IPS DF 6.9 (cell line): ENCODE measurements at regions not wholly inside any gene's neighbourhood (a gene's known extent, or its start where the extent isn't known, plus 50 kb on each side); places are given as distances from the start of the nearest gene placed in this dataset.

Source experiments
- DNase-seq: peaks from one replicate; pipeline ENCODE4 v3.0.0-alpha.2; 2013; ENCODE audit warnings: low read depth, low spot score
- H3K27ac ChIP-seq: one replicate; pipeline ENCODE4 v1.5.1; 2013; ENCODE audit warnings: low read length, control low read depth
- H3K27me3 ChIP-seq: 2 replicates; pipeline ENCODE4 v1.6.1; 2013; ENCODE audit warnings: mild to moderate bottlenecking, low read length; ENCODE audit not compliant: control insufficient read depth, insufficient read depth
- H3K36me3 ChIP-seq: 2 replicates; pipeline ENCODE4 v1.6.1; 2013; ENCODE audit warnings: low read length; ENCODE audit not compliant: control insufficient read depth, insufficient read depth
- H3K4me1 ChIP-seq: 2 replicates; pipeline ENCODE4 v1.6.1; 2013; ENCODE audit warnings: low read length; ENCODE audit not compliant: control insufficient read depth, insufficient read depth
- H3K4me3 ChIP-seq: 2 replicates; pipeline ENCODE4 v1.5.1; 2013; ENCODE audit warnings: mild to moderate bottlenecking, low read length
- H3K9me3 ChIP-seq: 2 replicates; pipeline ENCODE4 v1.6.1; 2013; ENCODE audit warnings: low read length, inconsistent platforms; ENCODE audit not compliant: control insufficient read depth, insufficient read depth
- WGBS: extraction: QIAGEN DNeasy Blood & Tissue Kit; methylation state at CpG from one replicate; pipeline ENCODE4 v1.1.7; 2013; ENCODE audit warnings: mixed read lengths, missing lambda C conversion rate; ENCODE audit not compliant: insufficient read length, insufficient coverage; 5-methylcytosine and 5-hydroxymethylcytosine counted together

DNA sequence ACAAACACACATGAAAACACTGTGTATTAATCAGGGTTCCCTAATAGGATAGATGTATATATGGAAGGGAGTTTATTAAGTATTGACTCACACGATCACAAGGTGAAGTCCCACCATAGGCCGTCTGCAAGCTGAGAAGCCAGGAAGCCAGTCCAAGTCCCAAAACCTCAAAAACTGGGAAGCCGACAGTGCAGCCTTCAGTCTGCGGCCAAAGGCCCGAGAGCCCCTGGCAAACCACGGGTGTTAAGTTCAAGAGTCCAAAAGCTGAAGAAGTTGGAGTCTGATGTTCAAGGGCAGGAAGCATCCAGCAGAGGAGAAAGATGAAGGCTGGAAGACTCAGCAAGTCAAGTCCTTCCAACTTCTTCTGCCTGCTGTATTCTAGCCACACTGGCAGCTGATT lies 1085.0 kb upstream of the TMEM132C start:
- peaks cover 3% of the 10 kb centered on the region for H3K9me3 ChIP-seq
- no peak for DNase-seq
- H3K27me3 ChIP-seq: no peaks in the 10 kb centered on the region
- H3K36me3 ChIP-seq: no peaks in the 10 kb centered on the region
- no peaks in the 10 kb centered on the region for H3K4me1 ChIP-seq
- no peak overlapping the region for H3K27ac ChIP-seq
- H3K4me3 ChIP-seq: no peak overlapping the region
- no CpG with 5 or more reads among the region's 6 CpGs for WGBS

DNA sequence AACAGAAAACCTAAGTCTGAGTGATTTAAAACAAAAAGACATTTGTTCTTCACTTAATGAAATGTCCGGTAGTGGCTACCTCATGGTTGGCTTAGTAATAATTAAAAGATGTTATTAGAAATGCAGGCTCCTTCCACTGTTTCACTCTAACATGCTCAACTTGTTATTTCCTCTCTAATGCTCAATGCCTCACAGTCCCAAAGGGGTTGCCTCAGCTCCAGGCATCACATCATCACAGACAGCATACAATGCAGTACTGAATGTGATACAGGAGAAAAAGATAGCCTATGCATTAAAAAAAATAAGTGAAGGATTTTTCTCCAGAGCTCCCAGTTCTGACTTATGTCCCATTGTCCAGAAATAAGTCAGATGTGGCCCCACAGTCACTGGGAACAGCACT lies 1077.0 kb upstream of the TMEM132C start:
- Histone ChIP-seq H3K4me3 (no peak overlapping the region), H3K4me1 (no peaks in the 10 kb centered on the region), H3K27me3 (no peaks in the 10 kb centered on the region), H3K9me3 (peaks cover 3% of the 10 kb centered on the region), H3K36me3 (no peaks in the 10 kb centered on the region), H3K27ac (no peak overlapping the region)
- no CpG with 5 or more reads among the region's 1 CpG for WGBS
- no peak for DNase-seq

DNA sequence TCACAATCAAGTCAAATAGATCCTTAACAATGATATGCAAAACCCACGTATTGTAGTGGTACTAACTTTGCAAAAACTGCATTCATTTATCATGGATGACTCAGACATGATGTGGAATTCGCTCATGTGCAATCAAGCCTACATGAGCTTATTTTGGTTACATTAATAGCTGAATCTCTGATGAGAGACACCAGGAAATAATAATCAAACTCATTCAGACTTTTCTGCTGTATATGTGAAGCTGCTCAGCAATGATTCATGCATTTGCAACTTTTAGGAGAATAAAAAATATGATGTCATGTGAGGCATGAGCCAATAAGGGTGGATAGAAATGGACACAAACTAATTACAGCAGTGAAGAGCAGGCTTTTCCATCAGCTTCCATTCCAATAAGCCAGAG lies 1075.8 kb upstream of the TMEM132C start:
- Histone ChIP-seq H3K9me3 (peaks cover 3% of the 10 kb centered on the region), H3K4me1 (no peaks in the 10 kb centered on the region), H3K27ac (no peak overlapping the region), H3K27me3 (no peaks in the 10 kb centered on the region), H3K4me3 (no peak overlapping the region), H3K36me3 (no peaks in the 10 kb centered on the region)
- no CpG with 5 or more reads among the region's 2 CpGs for WGBS
- no peak for DNase-seq

DNA sequence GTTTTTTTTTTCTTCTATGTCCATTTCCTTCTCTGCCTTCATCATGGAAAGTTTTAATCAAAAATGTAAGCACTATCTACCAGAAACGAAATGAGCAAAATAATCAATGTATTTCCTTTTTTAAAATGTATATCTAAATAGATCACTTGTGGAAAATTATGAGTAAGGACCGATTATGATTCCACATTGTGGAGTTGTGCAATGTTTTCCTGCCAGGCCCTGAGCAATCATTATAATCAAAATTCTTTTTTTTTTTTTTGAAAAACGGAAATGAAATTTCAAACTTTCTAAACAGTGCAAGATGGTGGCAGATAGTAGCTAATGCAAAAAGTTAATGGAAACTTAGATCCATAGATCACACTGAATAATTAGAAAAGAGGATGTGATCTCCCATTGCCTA lies 1074.6 kb upstream of the TMEM132C start:
- H3K4me3 ChIP-seq: no peak overlapping the region
- peaks cover 1% of the 10 kb centered on the region; the same call in 1 of the 2 replicates for H3K9me3 ChIP-seq
- H3K36me3 ChIP-seq: no peaks in the 10 kb centered on the region
- H3K4me1 ChIP-seq: no peaks in the 10 kb centered on the region
- no peak overlapping the region for H3K27ac ChIP-seq
- H3K27me3 ChIP-seq: no peaks in the 10 kb centered on the region
- WGBS: no CpG with 5 or more reads among the region's 3 CpGs
- DNase-seq: no peak

DNA sequence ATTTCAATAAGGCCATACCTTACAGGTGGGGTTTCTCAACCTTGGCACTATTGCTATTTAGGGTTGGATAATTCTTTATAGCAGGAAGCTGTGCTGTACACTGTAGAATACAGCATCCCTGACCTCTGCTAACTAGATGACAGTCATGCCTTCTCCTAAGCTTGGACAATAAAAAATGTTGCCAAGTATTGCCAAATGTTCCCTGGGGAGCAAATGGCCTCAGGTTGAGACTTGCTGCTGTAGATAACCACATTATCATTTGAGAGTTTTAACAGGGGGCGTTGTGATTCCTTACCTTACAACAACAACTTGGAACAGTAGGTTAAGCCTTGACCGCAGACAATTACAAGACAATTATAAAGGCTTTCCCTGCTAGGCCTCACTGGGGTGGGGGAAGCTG lies 1073.6 kb upstream of the TMEM132C start:
- Histone ChIP-seq H3K27ac (no peak overlapping the region), H3K36me3 (no peaks in the 10 kb centered on the region), H3K4me3 (no peak overlapping the region), H3K27me3 (no peaks in the 10 kb centered on the region), H3K4me1 (no peaks in the 10 kb centered on the region), H3K9me3 (0 out of 2 replicates have a peak, but pooled peaks cover 1% of the 10 kb centered on the region)
- WGBS: no CpG with 5 or more reads among the region's 2 CpGs
- DNase-seq: no peak

DNA sequence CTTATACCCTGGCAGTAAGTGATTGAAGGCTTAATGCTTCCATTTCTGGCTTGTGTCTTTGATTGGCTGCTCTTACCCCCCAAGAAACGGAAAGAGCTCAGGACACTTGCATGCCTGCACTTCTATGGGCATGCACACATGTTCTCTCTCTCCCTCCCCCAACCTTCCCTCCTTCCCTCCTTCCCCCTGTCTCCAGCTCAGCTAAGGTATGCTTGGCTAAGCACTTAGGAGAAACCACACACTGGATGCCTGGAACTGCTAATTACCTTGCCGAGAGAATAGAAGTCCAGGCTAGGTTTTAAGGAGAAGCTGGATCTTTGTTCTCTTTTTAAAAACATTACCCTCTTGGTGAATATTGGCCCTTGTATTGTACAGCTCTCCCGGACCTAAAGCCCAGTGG lies 1072.8 kb upstream of the TMEM132C start:
- no peak overlapping the region for H3K27ac ChIP-seq
- no peak overlapping the region for H3K4me3 ChIP-seq
- H3K9me3 ChIP-seq: 0 out of 2 replicates have a peak, but pooled peaks cover 1% of the 10 kb centered on the region
- no CpG with 5 or more reads among the region's 3 CpGs for WGBS
- no peaks in the 10 kb centered on the region for H3K27me3 ChIP-seq
- H3K4me1 ChIP-seq: no peaks in the 10 kb centered on the region
- no peaks in the 10 kb centered on the region for H3K36me3 ChIP-seq
- no peak for DNase-seq

DNA sequence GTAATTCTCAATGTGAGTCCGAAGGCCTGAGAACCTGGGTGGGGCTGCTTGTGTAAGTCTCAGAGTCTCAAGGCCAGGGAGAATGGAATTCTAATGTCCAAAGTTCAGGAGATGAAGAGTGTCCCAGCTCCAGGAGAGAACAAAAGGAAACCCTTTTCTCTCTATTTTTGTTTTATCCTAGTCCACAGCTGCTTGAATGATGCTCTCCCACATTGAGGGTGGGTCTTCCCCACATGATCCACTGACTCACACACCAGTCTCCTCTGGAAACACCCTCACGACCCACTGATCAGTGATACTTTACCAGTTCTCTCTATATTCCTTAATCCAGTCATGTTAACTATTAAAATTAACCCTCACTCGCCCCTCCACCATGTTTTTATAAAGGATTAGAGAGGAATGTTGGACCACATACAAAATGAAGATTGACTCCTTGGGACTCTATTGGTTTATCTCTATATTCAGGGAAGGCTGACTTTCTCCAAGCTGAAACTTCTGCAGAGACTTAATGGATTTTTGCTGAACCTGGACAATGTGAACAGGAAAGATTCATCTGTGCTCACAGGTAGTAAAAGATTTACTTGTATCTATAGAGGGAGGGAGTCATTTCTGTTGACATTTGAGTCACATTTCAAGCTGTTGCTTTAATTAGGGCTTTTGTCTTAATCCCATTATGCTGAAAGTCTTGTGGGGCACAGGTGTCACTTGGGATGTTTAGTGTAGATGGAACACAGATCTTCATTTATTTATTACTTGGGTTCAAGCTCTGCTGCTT lies 1061.0 kb upstream of the TMEM132C start:
- Histone ChIP-seq H3K4me1 (no peaks in the 10 kb centered on the region), H3K27me3 (no peaks in the 10 kb centered on the region), H3K4me3 (no peak overlapping the region), H3K36me3 (no peaks in the 10 kb centered on the region), H3K27ac (no peak overlapping the region), H3K9me3 (peaks cover 1% of the 10 kb centered on the region)
- WGBS: 100% methylated on average over 1 of the region's 3 CpGs
- DNase-seq: no peak

DNA sequence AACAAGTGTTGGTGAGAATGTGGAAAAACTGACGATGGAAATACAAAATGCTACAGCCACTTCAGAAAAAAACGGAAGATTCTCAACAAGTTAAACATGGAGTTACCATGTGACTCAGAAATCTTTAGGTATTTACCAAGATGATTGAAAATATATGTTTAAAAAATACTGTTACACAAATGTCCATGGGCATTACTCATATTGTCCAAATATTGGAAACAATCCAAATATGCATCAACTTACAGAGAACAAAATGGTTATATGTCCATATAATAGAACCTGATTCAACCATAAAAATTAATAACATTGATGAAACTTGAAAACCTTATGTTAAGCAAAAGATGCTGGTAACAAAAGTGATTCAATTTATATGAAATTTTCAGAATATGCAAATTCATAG lies 1057.7 kb upstream of the TMEM132C start:
- Histone ChIP-seq H3K27me3 (no peaks in the 10 kb centered on the region), H3K4me1 (no peaks in the 10 kb centered on the region), H3K9me3 (no peaks in the 10 kb centered on the region; the same call in 1 of the 2 replicates), H3K36me3 (no peaks in the 10 kb centered on the region), H3K4me3 (no peak overlapping the region), H3K27ac (no peak overlapping the region)
- WGBS: no CpG with 5 or more reads among the region's 2 CpGs
- no peak for DNase-seq

DNA sequence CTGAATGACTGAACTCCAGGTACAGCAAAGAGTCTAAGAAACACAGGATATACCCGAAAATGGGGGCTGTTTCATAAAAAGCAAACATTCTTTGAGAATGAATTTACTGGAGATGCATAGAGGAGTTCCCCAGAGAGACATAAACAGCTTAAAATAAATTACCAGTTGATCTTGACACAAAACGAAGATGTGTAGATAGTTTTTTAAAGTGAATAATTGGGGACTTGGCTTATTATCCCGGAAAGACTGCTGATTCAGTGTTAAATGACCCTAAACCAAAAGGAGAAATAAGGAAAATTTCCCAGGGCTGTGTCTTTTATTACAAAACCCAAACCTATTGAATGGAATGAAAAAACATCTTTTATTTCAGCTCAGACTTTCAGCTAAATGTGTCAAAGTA lies 1052.8 kb upstream of the TMEM132C start:
- H3K27ac ChIP-seq: no peak overlapping the region
- no CpG with 5 or more reads among the region's 3 CpGs for WGBS
- no peak for DNase-seq
- no peaks in the 10 kb centered on the region; the same call in none of the 2 replicates for H3K9me3 ChIP-seq
- no peak overlapping the region for H3K4me3 ChIP-seq
- H3K36me3 ChIP-seq: no peaks in the 10 kb centered on the region
- no peaks in the 10 kb centered on the region for H3K27me3 ChIP-seq
- H3K4me1 ChIP-seq: no peaks in the 10 kb centered on the region

DNA sequence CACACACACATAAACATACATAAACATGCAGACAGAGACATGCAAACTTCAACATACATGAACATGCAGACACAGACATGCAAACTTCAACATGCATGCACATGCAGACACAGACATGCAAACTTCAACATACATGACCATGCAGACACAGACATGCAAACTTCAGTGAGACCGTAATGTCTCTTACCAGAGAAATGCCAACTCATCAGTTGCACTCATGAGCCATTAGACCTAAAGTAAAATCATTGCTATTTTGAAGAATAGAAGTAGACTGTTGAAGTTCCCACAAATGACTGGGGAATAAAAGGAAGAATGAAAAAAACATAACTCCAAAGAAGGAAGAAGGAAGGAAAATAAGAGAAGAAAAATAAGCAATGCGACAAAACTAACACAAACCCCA lies 1044.0 kb upstream of the TMEM132C start:
- H3K9me3 ChIP-seq: no peaks in the 10 kb centered on the region; the same call in none of the 2 replicates
- DNase-seq: no peak
- no peaks in the 10 kb centered on the region for H3K27me3 ChIP-seq
- no CpG with 5 or more reads among the region's 2 CpGs for WGBS
- H3K4me1 ChIP-seq: no peaks in the 10 kb centered on the region; the same call in 1 of the 2 replicates
- H3K36me3 ChIP-seq: no peaks in the 10 kb centered on the region
- H3K4me3 ChIP-seq: no peak overlapping the region
- H3K27ac ChIP-seq: no peak overlapping the region

DNA sequence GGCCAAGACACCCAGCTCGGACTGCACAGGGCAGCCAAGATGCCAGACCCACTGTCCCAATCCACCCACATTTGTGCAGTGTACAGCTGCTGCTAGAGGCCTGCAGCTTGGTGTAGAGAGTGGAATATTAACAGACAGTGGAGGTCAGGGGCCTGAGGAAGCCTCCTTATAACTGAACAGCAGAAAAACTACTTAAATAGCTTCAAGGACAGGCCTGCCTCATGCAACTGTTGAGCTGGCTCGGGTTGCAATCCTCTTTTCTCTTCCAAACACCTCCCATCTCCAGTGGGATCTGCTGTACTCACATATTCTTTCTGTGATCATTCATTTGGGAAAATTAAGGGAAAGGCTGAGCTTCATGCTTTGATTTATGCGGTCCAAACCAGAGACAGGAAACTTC lies 1043.2 kb upstream of the TMEM132C start:
- no peaks in the 10 kb centered on the region for H3K27me3 ChIP-seq
- no peak overlapping the region for H3K27ac ChIP-seq
- WGBS: no CpG with 5 or more reads among the region's 3 CpGs

More for the DNA sequence above, 1043.2 kb upstream of the TMEM132C start:
- no peak for DNase-seq
- Histone ChIP-seq H3K4me3 (no peak overlapping the region), H3K9me3 (no peaks in the 10 kb centered on the region; the same call in none of the 2 replicates), H3K4me1 (no peaks in the 10 kb centered on the region; the same call in 1 of the 2 replicates), H3K36me3 (no peaks in the 10 kb centered on the region)
